ENCODE measurements at regions not wholly inside any gene's neighbourhood (a gene's known extent, or its start where the extent isn't known, plus 50 kb on each side); places are given as distances from the start of the nearest gene placed in this dataset.
"Not testable (repeated sequence)": the region's sequence is repeated elsewhere in the genome, so short reads cannot be mapped to it uniquely, and the experiment has no call there.

- H3K4me3 ChIP-seq (ENCODE audit: low read depth in 1 of 2, low read length in 2 of 2) = no peak overlapping the region
- peaks cover 4% of the 10 kb centered on the region for H3K9me3 ChIP-seq (ENCODE audit: low read length)
- H3K9ac ChIP-seq (ENCODE audit: low read length) = no peak overlapping the region
- no peaks in the 10 kb centered on the region for H3K4me1 ChIP-seq (ENCODE audit: insufficient read depth, low read length)
- H3K27ac ChIP-seq (ENCODE audit: low read depth, low read length) = no peak overlapping the region
- H3K27me3 ChIP-seq (ENCODE audit: control insufficient read depth in 1 of 2, insufficient read depth in 2 of 2, low read length in 2 of 2) = peaks cover 0 to 37% of the 10 kb centered on the region in 2 donors
- no peaks in the 10 kb centered on the region for H3K36me3 ChIP-seq (ENCODE audit: insufficient read depth, low read length)
Measured at GRCh38 chr22:49521787-49522224, 305.9 kb downstream of the BRD1 start.

- Histone ChIP-seq H3K27me3 (ENCODE audit: control insufficient read depth in 1 of 2, insufficient read depth in 2 of 2, low read length in 2 of 2) (peaks cover 0 to 39% of the 10 kb centered on the region in 2 donors), H3K4me1 (ENCODE audit: insufficient read depth, low read length) (no peaks in the 10 kb centered on the region), H3K9me3 (ENCODE audit: low read length) (peaks cover 4% of the 10 kb centered on the region)
Measured at GRCh38 chr22:49519117-49519737, 308.4 kb downstream of the BRD1 start.

GRCh38 chr22:49518436-49518970 is 309.2 kb downstream of the BRD1 start:
- H3K4me3 ChIP-seq (ENCODE audit: low read depth in 1 of 2, low read length in 2 of 2) = no peak overlapping the region
- H3K9ac ChIP-seq (ENCODE audit: low read length) = no peak overlapping the region
- no peak overlapping the region for H3K27ac ChIP-seq (ENCODE audit: low read depth, low read length)
- no peaks in the 10 kb centered on the region for H3K36me3 ChIP-seq (ENCODE audit: insufficient read depth, low read length)
- H3K9me3 ChIP-seq (ENCODE audit: low read length) = peaks cover 4% of the 10 kb centered on the region
- peaks cover 0 to 34% of the 10 kb centered on the region in 2 donors for H3K27me3 ChIP-seq (ENCODE audit: control insufficient read depth in 1 of 2, insufficient read depth in 2 of 2, low read length in 2 of 2)
- H3K4me1 ChIP-seq (ENCODE audit: insufficient read depth, low read length) = no peaks in the 10 kb centered on the region

More at GRCh38 chr22:49519117-49519737, 308.4 kb downstream of the BRD1 start:
- Histone ChIP-seq H3K4me3 (ENCODE audit: low read depth in 1 of 2, low read length in 2 of 2) (no peak overlapping the region), H3K27ac (ENCODE audit: low read depth, low read length) (no peak overlapping the region), H3K36me3 (ENCODE audit: insufficient read depth, low read length) (no peaks in the 10 kb centered on the region), H3K9ac (ENCODE audit: low read length) (no peak overlapping the region)

- no peak overlapping the region for H3K9ac ChIP-seq (ENCODE audit: low read length)
- no peak overlapping the region for H3K4me3 ChIP-seq (ENCODE audit: low read depth in 1 of 2, low read length in 2 of 2)
- peaks cover 0 to 28% of the 10 kb centered on the region in 2 donors for H3K27me3 ChIP-seq (ENCODE audit: control insufficient read depth in 1 of 2, insufficient read depth in 2 of 2, low read length in 2 of 2)
- no peaks in the 10 kb centered on the region for H3K36me3 ChIP-seq (ENCODE audit: insufficient read depth, low read length)
- H3K27ac ChIP-seq (ENCODE audit: low read depth, low read length) = no peak overlapping the region
- H3K4me1 ChIP-seq (ENCODE audit: insufficient read depth, low read length) = no peaks in the 10 kb centered on the region
- peaks cover 4% of the 10 kb centered on the region for H3K9me3 ChIP-seq (ENCODE audit: low read length)
Measured at GRCh38 chr22:49517667-49518185, 309.9 kb downstream of the BRD1 start.

- peaks cover 0 to 23% of the 10 kb centered on the region in 2 donors for H3K27me3 ChIP-seq (ENCODE audit: control insufficient read depth in 1 of 2, insufficient read depth in 2 of 2, low read length in 2 of 2)
Measured at GRCh38 chr22:49517211-49517610, 310.5 kb downstream of the BRD1 start.

GRCh38 chr22:49515475-49515874 is 312.2 kb downstream of the BRD1 start:
- H3K4me3 ChIP-seq (ENCODE audit: low read depth in 1 of 2, low read length in 2 of 2) = no peak overlapping the region
- no peaks in the 10 kb centered on the region for H3K4me1 ChIP-seq (ENCODE audit: insufficient read depth, low read length)
- H3K36me3 ChIP-seq (ENCODE audit: insufficient read depth, low read length) = no peaks in the 10 kb centered on the region
- H3K9ac ChIP-seq (ENCODE audit: low read length) = no peak overlapping the region
- H3K27me3 ChIP-seq (ENCODE audit: control insufficient read depth in 1 of 2, insufficient read depth in 2 of 2, low read length in 2 of 2) = peaks cover 0 to 15% of the 10 kb centered on the region in 2 donors
- H3K9me3 ChIP-seq (ENCODE audit: low read length) = peaks cover 11% of the 10 kb centered on the region
- no peak overlapping the region for H3K27ac ChIP-seq (ENCODE audit: low read depth, low read length)

More at GRCh38 chr22:49517211-49517610, 310.5 kb downstream of the BRD1 start:
- peaks cover 4% of the 10 kb centered on the region for H3K9me3 ChIP-seq (ENCODE audit: low read length)
- H3K36me3 ChIP-seq (ENCODE audit: insufficient read depth, low read length) = no peaks in the 10 kb centered on the region
- H3K27ac ChIP-seq (ENCODE audit: low read depth, low read length) = no peak overlapping the region
- no peak overlapping the region for H3K9ac ChIP-seq (ENCODE audit: low read length)
- H3K4me1 ChIP-seq (ENCODE audit: insufficient read depth, low read length) = no peaks in the 10 kb centered on the region
- H3K4me3 ChIP-seq (ENCODE audit: low read depth in 1 of 2, low read length in 2 of 2) = no peak overlapping the region

GRCh38 chr22:49514641-49515040 is 313.0 kb downstream of the BRD1 start:
- Histone ChIP-seq H3K27me3 (ENCODE audit: control insufficient read depth in 1 of 2, insufficient read depth in 2 of 2, low read length in 2 of 2) (peaks cover 0 to 11% of the 10 kb centered on the region in 2 donors), H3K27ac (ENCODE audit: low read depth, low read length) (no peak overlapping the region), H3K4me1 (ENCODE audit: insufficient read depth, low read length) (no peaks in the 10 kb centered on the region), H3K36me3 (ENCODE audit: insufficient read depth, low read length) (no peaks in the 10 kb centered on the region), H3K4me3 (ENCODE audit: low read depth in 1 of 2, low read length in 2 of 2) (no peak overlapping the region), H3K9me3 (ENCODE audit: low read length) (peaks cover 13% of the 10 kb centered on the region), H3K9ac (ENCODE audit: low read length) (no peak overlapping the region)

GRCh38 chr22:49514211-49514610 is 313.5 kb downstream of the BRD1 start:
- peaks cover 13% of the 10 kb centered on the region for H3K9me3 ChIP-seq (ENCODE audit: low read length)
- no peaks in the 10 kb centered on the region for H3K36me3 ChIP-seq (ENCODE audit: insufficient read depth, low read length)
- H3K27ac ChIP-seq (ENCODE audit: low read depth, low read length) = no peak overlapping the region
- no peaks in the 10 kb centered on the region for H3K4me1 ChIP-seq (ENCODE audit: insufficient read depth, low read length)
- H3K4me3 ChIP-seq (ENCODE audit: low read depth in 1 of 2, low read length in 2 of 2) = no peak overlapping the region
- H3K9ac ChIP-seq (ENCODE audit: low read length) = no peak overlapping the region
- H3K27me3 ChIP-seq (ENCODE audit: control insufficient read depth in 1 of 2, insufficient read depth in 2 of 2, low read length in 2 of 2) = peaks cover 0 to 11% of the 10 kb centered on the region in 2 donors

GRCh38 chr22:49513358-49513851 is 314.3 kb downstream of the BRD1 start:
- no peaks in the 10 kb centered on the region for H3K4me1 ChIP-seq (ENCODE audit: insufficient read depth, low read length)
- no peak overlapping the region for H3K27ac ChIP-seq (ENCODE audit: low read depth, low read length)
- no peak overlapping the region for H3K9ac ChIP-seq (ENCODE audit: low read length)
- H3K9me3 ChIP-seq (ENCODE audit: low read length) = peaks cover 13% of the 10 kb centered on the region
- peaks cover 0 to 8% of the 10 kb centered on the region in 2 donors for H3K27me3 ChIP-seq (ENCODE audit: control insufficient read depth in 1 of 2, insufficient read depth in 2 of 2, low read length in 2 of 2)
- H3K36me3 ChIP-seq (ENCODE audit: insufficient read depth, low read length) = no peaks in the 10 kb centered on the region
- H3K4me3 ChIP-seq (ENCODE audit: low read depth in 1 of 2, low read length in 2 of 2) = no peak overlapping the region

GRCh38 chr22:49512487-49513165 is 315.0 kb downstream of the BRD1 start:
- Histone ChIP-seq H3K4me3 (ENCODE audit: low read depth in 1 of 2, low read length in 2 of 2) (no peak overlapping the region), H3K36me3 (ENCODE audit: insufficient read depth, low read length) (no peaks in the 10 kb centered on the region), H3K9ac (ENCODE audit: low read length) (no peak overlapping the region), H3K27me3 (ENCODE audit: control insufficient read depth in 1 of 2, insufficient read depth in 2 of 2, low read length in 2 of 2) (peaks cover 0 to 6% of the 10 kb centered on the region in 2 donors), H3K27ac (ENCODE audit: low read depth, low read length) (no peak overlapping the region), H3K9me3 (ENCODE audit: low read length) (peaks cover 13% of the 10 kb centered on the region), H3K4me1 (ENCODE audit: insufficient read depth, low read length) (no peaks in the 10 kb centered on the region)

GRCh38 chr22:49511393-49512189 is 316.1 kb downstream of the BRD1 start:
- H3K4me3 ChIP-seq (ENCODE audit: low read depth in 1 of 2, low read length in 2 of 2); H3K27me3 ChIP-seq (ENCODE audit: control insufficient read depth in 1 of 2, insufficient read depth in 2 of 2, low read length in 2 of 2); H3K4me1 ChIP-seq (ENCODE audit: insufficient read depth, low read length); H3K9ac ChIP-seq (ENCODE audit: low read length); H3K27ac ChIP-seq (ENCODE audit: low read depth, low read length); H3K36me3 ChIP-seq (ENCODE audit: insufficient read depth, low read length): not testable (repeated sequence)
- peaks cover 13% of the 10 kb centered on the region for H3K9me3 ChIP-seq (ENCODE audit: low read length)
